PC-3 (cell line): ENCODE measurements at regions not wholly inside any gene's neighbourhood (a gene's known extent, or its start where the extent isn't known, plus 50 kb on each side); places are given as distances from the start of the nearest gene placed in this dataset.

Source experiments
- CTCF ChIP-seq: fragments of 300-600 bp; sonication (generic); conservative IDR thresholded peaks from 2 replicates; pipeline ENCODE4 v1.5.1; 2017; ENCODE audit warnings: antibody characterized with exemption, low read depth, mild to moderate bottlenecking, low read length
- EZH2 ChIP-seq: fragments of 300-600 bp; sonication (generic); IDR thresholded peaks from one replicate; pipeline ENCODE4 v1.6.1; 2017; ENCODE audit warnings: antibody characterized with exemption, mild to moderate bottlenecking, low read length; ENCODE audit not compliant: unreplicated experiment
- EZH2phosphoT487 ChIP-seq: fragments of 300-600 bp; sonication (generic); IDR thresholded peaks from 2 replicates; pipeline ENCODE4 v1.6.1; 2018; ENCODE audit warnings: mild to moderate bottlenecking, antibody characterized with exemption, low read length, borderline replicate concordance

GRCh38 chr15:77549576-77550288, 83.0 kb downstream of the LINGO1 start:
- TF ChIP-seq CTCF (no peak), EZH2phosphoT487 (no peak), EZH2 (no peak)
